Astrocyte of the spinal cord (primary cell): ENCODE measurements at regions not wholly inside any gene's neighbourhood (a gene's known extent, or its start where the extent isn't known, plus 50 kb on each side); places are given as distances from the start of the nearest gene placed in this dataset.

Experiments used
- DNase-seq: peaks from one replicate; pipeline ENCODE4 v3.0.0; 2011; ENCODE audit warnings: low read depth, low spot score
- H3K4me3 ChIP-seq: 2 replicates; pipeline ENCODE4 v1.5.1; 2011; ENCODE audit warnings: low read depth, mild to moderate bottlenecking, low read length, moderate library complexity
- in situ Hi-C: cut with HindIII; loops from 2 replicates; pipeline ENCODE4 v1.10.0; 2017; ENCODE audit warnings: low sequenced_read_pairs
- TF ChIP-seq, protein P1 (sequence below): IDR thresholded peaks from 2 replicates; pipeline ENCODE4 v1.5.1; 2012; ENCODE audit warnings: low read depth, mild to moderate bottlenecking, low read length, inconsistent platforms

DNA sequence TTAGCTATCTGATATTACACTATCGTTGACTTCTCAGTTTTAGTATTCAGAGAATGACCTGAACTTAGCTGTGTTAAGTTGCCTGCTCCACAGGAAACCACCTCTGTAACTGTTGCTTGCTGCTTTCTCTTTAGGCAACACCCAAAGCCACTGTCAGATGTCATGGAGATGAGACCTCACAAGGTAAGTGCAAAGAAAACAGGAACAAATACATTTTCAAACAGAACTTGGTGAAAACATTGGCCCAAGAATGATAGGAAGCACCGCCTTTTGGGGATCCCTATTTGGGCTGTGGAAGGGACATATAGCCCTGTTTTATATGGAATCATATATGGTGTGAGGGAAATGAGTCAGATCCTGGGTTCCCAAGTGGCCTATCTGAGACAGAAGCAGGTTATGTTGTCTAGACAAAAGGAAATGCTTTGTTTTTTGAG, 143.4 kb downstream of the UBE2E3 start:
- TF ChIP-seq, protein P1, sequence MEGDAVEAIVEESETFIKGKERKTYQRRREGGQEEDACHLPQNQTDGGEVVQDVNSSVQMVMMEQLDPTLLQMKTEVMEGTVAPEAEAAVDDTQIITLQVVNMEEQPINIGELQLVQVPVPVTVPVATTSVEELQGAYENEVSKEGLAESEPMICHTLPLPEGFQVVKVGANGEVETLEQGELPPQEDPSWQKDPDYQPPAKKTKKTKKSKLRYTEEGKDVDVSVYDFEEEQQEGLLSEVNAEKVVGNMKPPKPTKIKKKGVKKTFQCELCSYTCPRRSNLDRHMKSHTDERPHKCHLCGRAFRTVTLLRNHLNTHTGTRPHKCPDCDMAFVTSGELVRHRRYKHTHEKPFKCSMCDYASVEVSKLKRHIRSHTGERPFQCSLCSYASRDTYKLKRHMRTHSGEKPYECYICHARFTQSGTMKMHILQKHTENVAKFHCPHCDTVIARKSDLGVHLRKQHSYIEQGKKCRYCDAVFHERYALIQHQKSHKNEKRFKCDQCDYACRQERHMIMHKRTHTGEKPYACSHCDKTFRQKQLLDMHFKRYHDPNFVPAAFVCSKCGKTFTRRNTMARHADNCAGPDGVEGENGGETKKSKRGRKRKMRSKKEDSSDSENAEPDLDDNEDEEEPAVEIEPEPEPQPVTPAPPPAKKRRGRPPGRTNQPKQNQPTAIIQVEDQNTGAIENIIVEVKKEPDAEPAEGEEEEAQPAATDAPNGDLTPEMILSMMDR: no peak
- peak; percentile 63 for DNase-seq
- no peak overlapping the region for H3K4me3 ChIP-seq
- in situ Hi-C loops: no loop called here

DNA sequence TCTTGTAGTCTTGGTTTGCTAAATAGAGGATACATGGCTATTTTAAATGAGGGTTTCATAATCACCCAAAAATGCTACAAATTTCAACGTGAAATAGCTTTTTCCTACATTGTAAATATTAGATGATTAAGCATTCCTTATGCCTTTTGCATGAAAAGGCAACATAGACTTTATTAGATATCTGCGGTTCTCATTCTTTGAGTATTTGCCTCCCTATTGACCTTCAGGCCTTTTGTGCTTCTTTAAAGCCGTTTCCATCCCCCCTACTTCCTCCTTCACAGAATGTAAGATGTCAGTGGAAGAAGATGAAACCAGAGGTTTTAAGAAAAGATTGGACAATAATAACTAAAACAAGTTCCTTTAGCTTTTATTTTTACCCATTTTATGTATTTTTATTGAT, 144.1 kb downstream of the UBE2E3 start:
- in situ Hi-C loops: no loop called here

DNA sequence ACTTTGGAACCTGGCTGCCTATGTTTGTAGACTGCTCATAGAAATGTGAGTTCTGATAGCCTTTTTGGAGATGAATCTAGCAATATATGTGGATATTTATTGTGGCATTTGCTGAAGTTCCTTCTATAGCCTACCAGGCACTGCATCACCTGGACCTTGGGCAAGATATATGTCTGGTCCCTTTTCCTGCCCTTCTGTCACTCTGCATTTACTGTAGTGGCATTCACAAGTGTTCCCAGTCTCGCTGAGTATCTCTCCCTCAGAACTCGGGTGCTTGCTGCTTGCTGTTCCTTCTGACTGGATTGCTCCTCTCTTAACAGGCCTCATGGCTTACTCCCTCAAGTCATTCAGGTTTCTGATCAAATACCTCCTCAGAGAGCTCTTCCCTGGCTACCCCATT, 145.0 kb downstream of the UBE2E3 start:
- in situ Hi-C loops: no loop called here
- DNase-seq: no peak
- TF ChIP-seq, protein P1: no peak
- H3K4me3 ChIP-seq: no peak overlapping the region

More for the DNA sequence above, 144.1 kb downstream of the UBE2E3 start:
- peak; percentile 74 for DNase-seq
- H3K4me3 ChIP-seq: no peak overlapping the region
- TF ChIP-seq, protein P1: no peak

DNA sequence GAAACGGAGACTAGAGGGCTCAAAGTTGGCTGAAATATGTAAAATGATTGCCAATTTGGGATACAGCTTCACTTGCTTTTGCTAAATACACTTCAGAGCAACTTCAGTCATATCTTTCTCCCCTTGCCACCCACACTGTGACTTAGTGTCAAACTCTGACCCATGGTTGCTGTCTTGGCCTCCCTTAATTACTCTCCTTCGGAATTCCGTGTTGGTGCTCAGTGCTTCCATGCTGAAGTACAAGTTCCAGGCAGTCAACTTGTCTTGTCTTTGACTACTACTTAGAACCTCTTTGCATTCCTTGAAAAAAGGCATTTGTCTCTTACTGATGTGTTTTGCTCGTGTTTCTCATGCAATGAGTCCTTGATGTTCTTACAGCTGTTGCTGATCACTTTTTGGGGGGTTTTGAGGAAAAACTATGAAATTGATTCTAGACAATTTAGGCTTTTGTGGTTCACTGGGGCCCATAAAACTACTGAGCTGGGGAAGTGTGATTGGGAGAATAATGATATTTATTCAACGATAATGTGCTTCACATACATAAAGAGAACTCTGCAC, 146.0 kb downstream of the UBE2E3 start:
- TF ChIP-seq, protein P1: no peak
- in situ Hi-C loops: no loop called here
- no peak overlapping the region for H3K4me3 ChIP-seq
- no peak for DNase-seq

DNA sequence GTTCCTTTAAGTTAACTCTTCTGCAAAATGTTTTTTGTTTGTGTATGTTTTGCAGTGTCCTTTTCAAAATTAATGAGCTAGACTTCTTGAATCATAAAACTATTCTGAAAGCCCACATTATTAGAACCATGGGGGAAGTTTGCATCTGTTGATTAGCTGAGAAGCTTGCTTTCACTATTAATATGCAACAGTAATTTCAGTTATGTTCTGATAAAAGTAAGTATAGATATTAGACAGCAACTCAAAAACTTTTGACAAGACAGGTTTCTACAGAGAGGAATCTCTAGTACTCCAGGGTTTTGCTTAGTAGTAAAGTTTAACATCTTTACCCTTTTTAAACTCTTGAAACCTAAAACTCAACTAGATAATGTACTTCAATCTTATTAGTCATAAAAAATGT, 147.8 kb downstream of the UBE2E3 start:
- TF ChIP-seq, protein P1: no peak
- in situ Hi-C loops: no loop called here
- no peak overlapping the region for H3K4me3 ChIP-seq
- DNase-seq: no peak

DNA sequence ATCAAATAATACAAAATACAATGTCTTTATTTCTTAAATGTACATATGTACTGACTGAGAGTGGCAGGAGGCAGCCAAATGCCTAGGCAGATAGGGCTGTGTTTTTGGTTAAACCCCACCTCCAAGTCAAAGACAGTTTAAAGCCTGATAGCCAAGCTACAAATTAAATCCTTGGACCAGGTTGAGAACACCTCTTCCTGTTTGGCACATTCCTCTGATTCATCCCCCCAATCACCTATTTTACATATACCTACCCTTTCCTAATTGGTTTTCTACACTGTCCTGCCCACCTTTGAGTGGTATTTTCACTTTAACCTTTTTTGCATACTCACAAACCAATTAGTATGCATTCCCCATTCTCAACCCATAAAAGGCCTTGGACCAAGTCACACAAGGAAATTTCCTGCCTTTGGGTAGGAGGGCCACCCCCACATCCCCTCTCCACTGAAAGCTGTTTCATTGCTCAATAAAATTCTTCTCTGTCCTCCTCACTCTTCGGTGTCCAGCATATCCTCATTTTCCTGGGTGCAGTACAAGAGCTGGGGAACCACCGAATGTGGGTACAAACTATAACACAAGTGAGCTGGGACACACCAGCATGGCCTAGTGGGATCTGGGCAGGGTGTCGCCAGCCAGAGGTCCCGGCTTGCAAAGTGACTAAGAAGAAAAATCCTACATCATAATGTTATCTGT, 149.1 kb downstream of the UBE2E3 start:
- DNase-seq: no peak
- TF ChIP-seq, protein P1: no peak
- in situ Hi-C loops: no loop called here
- H3K4me3 ChIP-seq: no peak overlapping the region
